ENCODE measurements at regions not wholly inside any gene's neighbourhood (a gene's known extent, or its start where the extent isn't known, plus 50 kb on each side); places are given as distances from the start of the nearest gene placed in this dataset.

GRCh38 chrX:27236681-27237080 is 226.5 kb downstream of the PPP4R3C start:
- TF ChIP-seq CTCF (IDR thresholded peaks at IDR 0.05): no peak
- TF ChIP-seq POLR2A (IDR thresholded peaks at IDR 0.05): no peak

All from lower leg skin (tissue), 3 donors.